NT2/D1 (cell line): ENCODE measurements at regions not wholly inside any gene's neighbourhood (a gene's known extent, or its start where the extent isn't known, plus 50 kb on each side); places are given as distances from the start of the nearest gene placed in this dataset.
A peak's percentile ranks its signal among the peaks of the same experiment; 100 is the strongest.

Experiments
- DNase-seq: peaks from one replicate; pipeline ENCODE4 v3.0.0-alpha.2; 2011; ENCODE audit warnings: low read depth, low spot score
- H3K27me3 ChIP-seq: 2 replicates; pipeline ENCODE4 v1.6.0; 2011; ENCODE audit warnings: mild to moderate bottlenecking; ENCODE audit not compliant: insufficient read length, insufficient read depth
- H3K36me3 ChIP-seq: 2 replicates; pipeline ENCODE4 v1.6.1; 2011; ENCODE audit warnings: mild to moderate bottlenecking, low read length, mixed read lengths; ENCODE audit not compliant: insufficient read depth, insufficient read length
- H3K4me1 ChIP-seq: 2 replicates; pipeline ENCODE4 v1.5.1; 2011; ENCODE audit not compliant: insufficient read depth, insufficient read length
- H3K4me3 ChIP-seq: 2 replicates; pipeline ENCODE4 v1.5.1; 2011; ENCODE audit warnings: low read depth; ENCODE audit not compliant: insufficient read length
- H3K9ac ChIP-seq: 2 replicates; pipeline ENCODE4 v1.6.0; 2011; ENCODE audit warnings: low read depth; ENCODE audit not compliant: insufficient read length
- H3K9me3 ChIP-seq: 2 replicates; pipeline ENCODE4 v1.5.1; 2011; ENCODE audit warnings: mild to moderate bottlenecking, low read length; ENCODE audit not compliant: insufficient read depth
- SUZ12 ChIP-seq: IDR thresholded peaks from 2 replicates; pipeline ENCODE4 v1.6.1; 2011; ENCODE audit not compliant: insufficient read length, insufficient read depth; ENCODE audit errors: extremely low read depth
- YY1 ChIP-seq: IDR thresholded peaks from 2 replicates; pipeline ENCODE4 v1.6.1; 2011; ENCODE audit not compliant: insufficient read length, insufficient read depth
- ZNF274 ChIP-seq: IDR thresholded peaks from 2 replicates; pipeline ENCODE4 v1.6.1; 2011; ENCODE audit warnings: mild to moderate bottlenecking, low read depth, low read length

DNA sequence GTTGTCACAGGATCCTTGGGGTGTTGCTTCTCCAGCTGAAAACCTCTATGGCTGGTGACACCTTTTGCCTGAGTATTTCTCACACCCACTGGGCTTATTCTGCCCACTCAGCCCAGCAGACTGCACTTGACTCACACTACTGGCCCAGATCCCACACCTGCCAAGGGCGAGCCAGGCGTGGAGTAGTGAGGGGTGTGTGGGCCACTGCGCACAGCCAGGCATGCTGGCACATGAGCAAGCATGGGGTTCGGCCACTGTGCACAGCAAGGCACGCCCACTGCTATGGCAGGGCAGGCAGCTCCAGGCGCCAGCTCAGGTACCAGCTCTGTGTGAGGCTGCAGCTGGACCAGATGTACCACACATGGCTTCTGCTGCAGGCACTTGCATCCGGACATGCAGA lies 116.5 kb upstream of the MTNR1B start:
- Histone ChIP-seq H3K9me3 (peaks cover 6% of the 10 kb centered on the region; the same call in 1 of the 2 replicates), H3K36me3 (no peaks in the 10 kb centered on the region), H3K27me3 (no peaks in the 10 kb centered on the region), H3K9ac (no peak overlapping the region), H3K4me3 (no peak overlapping the region), H3K4me1 (no peaks in the 10 kb centered on the region)
- TF ChIP-seq ZNF274 (no peak), SUZ12 (no peak), YY1 (no peak)
- DNase-seq, result no peak

GRCh38 chr11:92854162-92854561 lies 115.3 kb upstream of the MTNR1B start:
- DNase-seq, result no peak
- H3K9ac ChIP-seq, result no peak overlapping the region
- H3K27me3 ChIP-seq, result no peaks in the 10 kb centered on the region
- H3K4me3 ChIP-seq, result no peak overlapping the region
- no peak for TF ChIP-seq ZNF274
- H3K36me3 ChIP-seq, result no peaks in the 10 kb centered on the region
- peaks cover 6% of the 10 kb centered on the region; the same call in 1 of the 2 replicates for H3K9me3 ChIP-seq
- no peaks in the 10 kb centered on the region for H3K4me1 ChIP-seq

DNA sequence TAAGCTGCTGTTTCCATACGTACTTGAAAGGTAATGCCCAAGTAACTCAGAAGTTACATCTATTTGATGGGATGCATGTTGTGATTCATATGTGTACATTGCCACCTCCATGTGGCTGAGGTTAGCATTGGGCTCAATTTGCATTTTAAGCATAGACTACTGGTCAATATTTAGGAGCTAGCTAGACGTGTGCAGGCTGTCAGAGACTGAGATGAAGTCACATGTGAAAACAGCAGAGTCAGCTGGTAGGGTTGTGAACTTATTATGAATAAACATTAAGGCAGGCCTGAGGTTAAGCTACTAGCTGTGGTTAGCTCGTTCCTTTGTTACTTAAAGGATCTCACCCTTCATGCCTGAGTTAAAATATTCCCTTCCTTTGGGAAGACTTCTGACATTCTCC lies 114.5 kb upstream of the MTNR1B start:
- Histone ChIP-seq H3K9ac (no peak overlapping the region), H3K4me1 (no peaks in the 10 kb centered on the region), H3K36me3 (no peaks in the 10 kb centered on the region), H3K4me3 (no peak overlapping the region), H3K27me3 (no peaks in the 10 kb centered on the region), H3K9me3 (peaks cover 6% of the 10 kb centered on the region; the same call in 1 of the 2 replicates)
- TF ChIP-seq SUZ12 (no peak), YY1 (no peak), ZNF274 (no peak)
- no peak for DNase-seq

DNA sequence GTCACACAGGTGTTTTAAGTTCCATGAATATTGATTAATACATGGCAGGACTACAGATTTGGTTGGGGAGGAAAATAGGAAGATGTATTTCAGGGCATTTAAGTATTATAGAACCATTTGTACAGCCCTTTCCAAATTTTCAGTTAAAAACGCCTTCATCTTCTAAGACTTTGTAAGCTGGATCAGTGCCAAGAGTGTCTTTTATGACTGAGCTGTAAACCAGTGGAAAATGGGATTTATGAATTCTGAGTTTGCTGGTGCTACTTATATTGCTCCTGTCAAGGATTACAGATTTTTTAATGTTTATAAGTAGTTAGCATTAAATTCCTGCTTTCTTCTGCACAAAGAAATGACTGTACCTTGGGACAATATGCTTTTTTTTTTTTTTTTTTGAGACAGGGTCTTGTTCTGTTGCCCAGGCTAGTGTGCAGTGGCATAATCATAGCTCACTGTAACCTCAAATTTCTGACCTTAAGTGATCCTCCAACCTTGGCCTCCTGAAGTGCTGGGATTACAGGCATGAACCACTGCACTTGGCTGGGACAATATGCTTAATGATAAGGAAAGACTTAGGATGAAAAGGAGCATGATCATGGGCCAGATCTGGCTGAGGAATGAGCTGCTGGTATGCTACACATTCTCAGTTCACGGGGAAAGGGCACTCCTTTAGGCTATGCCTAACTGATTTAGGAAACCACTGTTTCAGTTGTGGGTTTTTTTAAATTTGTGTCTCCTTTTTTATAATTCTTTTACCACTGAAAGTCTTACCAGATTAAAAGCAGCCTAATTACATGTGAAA lies 113.6 kb upstream of the MTNR1B start:
- H3K4me1 ChIP-seq, result no peaks in the 10 kb centered on the region
- DNase-seq, result no peak
- no peaks in the 10 kb centered on the region for H3K27me3 ChIP-seq
- no peak overlapping the region for H3K4me3 ChIP-seq
- peaks cover 6% of the 10 kb centered on the region; the same call in 1 of the 2 replicates for H3K9me3 ChIP-seq
- H3K9ac ChIP-seq, result no peak overlapping the region
- TF ChIP-seq YY1 (no peak), ZNF274 (no peak), SUZ12 (no peak)
- H3K36me3 ChIP-seq, result no peaks in the 10 kb centered on the region

- DNase-seq, result no peak
- TF ChIP-seq ZNF274, result no peak
- no peak for TF ChIP-seq YY1
- no peak for TF ChIP-seq SUZ12
- no peaks in the 10 kb centered on the region for H3K4me1 ChIP-seq
- H3K27me3 ChIP-seq, result no peaks in the 10 kb centered on the region
- H3K36me3 ChIP-seq, result no peaks in the 10 kb centered on the region
- H3K9ac ChIP-seq, result no peak overlapping the region
- H3K9me3 ChIP-seq, result peaks cover 6% of the 10 kb centered on the region; the same call in 1 of the 2 replicates
- H3K4me3 ChIP-seq, result no peak overlapping the region
Observed at GRCh38 chr11:92857407-92857806, 112.0 kb upstream of the MTNR1B start.

DNA sequence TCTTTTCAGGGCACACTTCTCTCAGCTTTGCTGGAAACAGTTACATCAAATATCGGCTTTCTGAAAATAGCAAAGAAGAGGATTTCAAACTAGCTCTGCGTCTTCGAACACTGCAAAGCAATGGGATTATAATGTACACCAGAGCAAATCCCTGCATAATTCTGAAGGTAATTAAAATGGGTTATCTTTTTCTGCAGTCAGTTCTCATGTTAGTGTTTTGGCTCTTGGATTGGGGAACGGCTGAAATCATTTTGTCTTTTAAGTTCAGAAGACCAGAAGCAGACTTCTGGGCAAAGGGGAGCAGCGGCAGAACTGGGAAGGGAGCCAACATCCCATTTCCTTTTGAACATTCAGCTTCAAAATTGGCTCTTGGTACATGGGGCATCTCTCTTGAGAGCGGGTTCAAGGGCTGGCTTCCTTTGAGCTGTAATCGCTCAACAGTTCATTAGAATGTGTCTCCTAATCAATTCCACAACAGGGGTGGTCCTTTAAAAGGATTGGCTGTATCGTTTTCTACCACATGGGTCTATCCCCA lies 110.2 kb upstream of the MTNR1B start:
- no peak overlapping the region for H3K9ac ChIP-seq
- no peaks in the 10 kb centered on the region for H3K36me3 ChIP-seq
- no peak overlapping the region for H3K4me3 ChIP-seq
- no peaks in the 10 kb centered on the region for H3K9me3 ChIP-seq
- no peak for DNase-seq
- TF ChIP-seq SUZ12 (no peak), YY1 (no peak), ZNF274 (no peak)
- no peaks in the 10 kb centered on the region for H3K4me1 ChIP-seq
- no peaks in the 10 kb centered on the region for H3K27me3 ChIP-seq

- DNase-seq, result peak; percentile 15
- Histone ChIP-seq H3K9me3 (no peaks in the 10 kb centered on the region), H3K4me1 (no peaks in the 10 kb centered on the region), H3K4me3 (no peak overlapping the region), H3K9ac (no peak overlapping the region), H3K27me3 (no peaks in the 10 kb centered on the region), H3K36me3 (no peaks in the 10 kb centered on the region)
- TF ChIP-seq ZNF274 (no peak), SUZ12 (no peak), YY1 (no peak)
Observed at GRCh38 chr11:92861634-92862033, 107.8 kb upstream of the MTNR1B start.

DNA sequence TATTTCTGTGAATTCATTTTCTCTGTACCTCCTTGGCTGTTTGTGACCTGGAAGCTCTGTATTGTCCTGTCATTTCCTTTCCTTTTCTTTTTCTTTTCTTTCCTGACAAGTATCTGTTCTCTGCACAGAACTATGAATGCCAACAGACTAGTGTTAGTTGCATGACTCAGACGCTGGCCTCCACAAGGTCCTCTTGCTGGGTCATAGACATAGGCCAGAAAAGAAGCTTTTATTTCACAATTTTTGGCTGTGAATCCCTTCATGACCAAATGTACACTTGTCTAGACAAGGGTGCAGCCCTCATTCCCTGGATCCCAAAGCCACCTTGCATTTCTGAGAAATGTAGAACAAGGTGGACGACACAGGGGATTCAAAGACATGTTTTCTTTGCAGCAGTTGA lies 104.1 kb upstream of the MTNR1B start:
- no peak for DNase-seq
- Histone ChIP-seq H3K9me3 (no peaks in the 10 kb centered on the region), H3K4me3 (no peak overlapping the region), H3K9ac (no peak overlapping the region), H3K4me1 (no peaks in the 10 kb centered on the region), H3K36me3 (no peaks in the 10 kb centered on the region), H3K27me3 (no peaks in the 10 kb centered on the region)
- TF ChIP-seq ZNF274 (no peak), SUZ12 (no peak), YY1 (no peak)
